K562 (cell line): ENCODE measurements at regions not wholly inside any gene's neighbourhood (a gene's known extent, or its start where the extent isn't known, plus 50 kb on each side); places are given as distances from the start of the nearest gene placed in this dataset.

Source experiments
- ATAC-seq: fragments of 200-7000 bp; cut with Tn5 transposase; 3 replicates; pipeline ENCODE4 v1.9.1; 2020; ENCODE audit warnings: moderate library complexity
- BruUV-seq: library from RNA; stranded (reverse); fragments of 400-500 nt; replicated peaks from 2 replicates; lab custom pipeline; 2021; lab: Mats Ljungman, UMichigan
- CTCF ChIA-PET: fragments of 300-600 bp; formaldehyde crosslinking; extraction: SDS; loops from one replicate; lab custom pipeline; 2021; ENCODE audit warnings: low intra/inter-chr PET ratio; lab: Yijun Ruan, JAX
- POLR2A ChIA-PET: fragments of 300-600, 350-650 bp; sonication (Branson Sonifier 250); formaldehyde crosslinking; extraction: SDS; loops from one replicate; lab custom pipeline; 2021; ENCODE audit warnings: antibody characterized with exemption, inconsistent platforms; lab: Yijun Ruan, JAX
- DNase-seq, 4 experiments: peaks; one replicate each; pipeline versions ENCODE4 v3.0.0 to v3.0.0-alpha.2; 2011 to 2018; ENCODE audit warnings: low spot score in 3 of 4, mixed read lengths in 3 of 4; ENCODE audit errors: extremely low read depth in 1 of 4
- FAIRE-seq: peaks from 2 replicates; lab custom pipeline; 2011; peaks lifted over from hg19 to GRCh38; lab: Jason Lieb, UNC
- H2AFZ ChIP-seq: 2 replicates; pipeline ENCODE4 v1.6.0; 2011; ENCODE audit warnings: low read depth, low read length, control low read depth, inconsistent platforms
- H3K27ac ChIP-seq: fragments of 200-600 bp; 3 replicates; pipeline ENCODE4 v1.8.0; 2011; ENCODE audit warnings: low read depth, mild to moderate bottlenecking, control low read depth, inconsistent platforms, low read length, moderate library complexity, mixed read lengths; ENCODE audit errors: extremely low read depth
- H3K27me3 ChIP-seq, 2 experiments: fragments of 300-600 bp in 1 of 2; 2 replicates in 1 of 2; 3 replicates in 1 of 2; pipeline versions ENCODE4 v1.6.0 to v1.8.0; 2011; ENCODE audit warnings: inconsistent platforms in 2 of 2, low read length in 2 of 2, mild to moderate bottlenecking in 1 of 2, mixed read lengths in 1 of 2, moderate library complexity in 1 of 2; ENCODE audit not compliant: control insufficient read depth in 2 of 2, insufficient read depth in 2 of 2
- H3K36me3 ChIP-seq: fragments of 300-600 bp; 3 replicates; pipeline ENCODE4 v1.8.0; 2011; ENCODE audit warnings: mild to moderate bottlenecking, low read length, inconsistent platforms; ENCODE audit not compliant: control insufficient read depth, insufficient read depth
- H3K4me1 ChIP-seq, 2 experiments: fragments of 200-600 bp in 1 of 2; replicated peaks in 1 of 2; 2 replicates in 1 of 2; 3 replicates in 1 of 2; pipeline versions ENCODE4 v1.5.1 to v1.8.0; 2011; ENCODE audit warnings: inconsistent platforms in 2 of 2, low read length in 2 of 2, mild to moderate bottlenecking in 1 of 2, mixed read lengths in 1 of 2, moderate library complexity in 1 of 2; ENCODE audit not compliant: control insufficient read depth in 2 of 2, insufficient read depth in 2 of 2
- H3K4me2 ChIP-seq: 2 replicates; pipeline ENCODE4 v1.6.1; 2011; ENCODE audit warnings: low read length, control low read depth, inconsistent platforms, mixed read lengths; ENCODE audit not compliant: insufficient read depth
- H3K4me3 ChIP-seq: fragments of 200-600 bp; sonication (generic), shearing (Covaris generic); 2 replicates; pipeline ENCODE4 v1.5.1; 2016; ENCODE audit warnings: control low read depth, inconsistent platforms
- H3K79me2 ChIP-seq: fragments of 200-600 bp; 3 replicates; pipeline ENCODE4 v1.8.0; 2011; ENCODE audit warnings: low read length, inconsistent platforms; ENCODE audit not compliant: control insufficient read depth, insufficient read depth
- H3K9ac ChIP-seq, 2 experiments: 2 replicates each; pipeline versions ENCODE4 v1.6.0 to v1.6.1; 2011; ENCODE audit warnings: low read depth in 2 of 2, low read length in 2 of 2, control low read depth in 1 of 2, inconsistent platforms in 1 of 2, mild to moderate bottlenecking in 1 of 2, mixed read lengths in 1 of 2; ENCODE audit not compliant: insufficient read depth in 1 of 2
- H3K9me1 ChIP-seq: one replicate; pipeline ENCODE4 v1.6.0; 2011; ENCODE audit warnings: inconsistent platforms, mild to moderate bottlenecking, low read length, moderate library complexity; ENCODE audit not compliant: control insufficient read depth, insufficient read depth
- H3K9me3 ChIP-seq: replicated peaks from 2 replicates; pipeline ENCODE4 v1.5.1; 2011; ENCODE audit warnings: low read depth, low read length, inconsistent platforms; ENCODE audit not compliant: control insufficient read depth, insufficient read depth
- H4K20me1 ChIP-seq: replicated peaks from 2 replicates; pipeline ENCODE4 v1.6.1; 2011; ENCODE audit warnings: low read length, inconsistent platforms, mixed read lengths; ENCODE audit not compliant: control insufficient read depth, insufficient read depth
- RERE ChIP-seq: sonication (generic); formaldehyde crosslinking; IDR thresholded peaks from 2 replicates; pipeline ENCODE4 v1.8.0; 2023; ENCODE audit warnings: missing genetic modification reagents, mild to moderate bottlenecking, borderline replicate concordance
- ZNF780A ChIP-seq: fragments of 250-450 bp; sonication (Bioruptor Pico); IDR thresholded peaks from 2 replicates; pipeline ENCODE4 v1.5.0; 2021; ENCODE audit warnings: mild to moderate bottlenecking
- WGBS: fragments of 100-300 bp; shearing (Covaris generic); methylation state at CpG from one replicate; pipeline ENCODE4 v1.1.6; 2016; ENCODE audit warnings: low coverage, mixed read lengths; ENCODE audit not compliant: insufficient coverage; ENCODE audit errors: missing lambda C conversion rate; 5-methylcytosine and 5-hydroxymethylcytosine counted together
- in situ Hi-C: fragments of 300-500 bp; cut with MboI; formaldehyde crosslinking; loops from 4 replicates; pipeline ENCODE4 v1.15.0; 2018; ENCODE audit warnings: inconsistent platforms, mixed read lengths
- intact Hi-C: fragments of 100-400 bp; cut with micrococcal nuclease; formaldehyde crosslinking; loops from 2 replicates; pipeline ENCODE4 v1.14.2; 2022

DNA sequence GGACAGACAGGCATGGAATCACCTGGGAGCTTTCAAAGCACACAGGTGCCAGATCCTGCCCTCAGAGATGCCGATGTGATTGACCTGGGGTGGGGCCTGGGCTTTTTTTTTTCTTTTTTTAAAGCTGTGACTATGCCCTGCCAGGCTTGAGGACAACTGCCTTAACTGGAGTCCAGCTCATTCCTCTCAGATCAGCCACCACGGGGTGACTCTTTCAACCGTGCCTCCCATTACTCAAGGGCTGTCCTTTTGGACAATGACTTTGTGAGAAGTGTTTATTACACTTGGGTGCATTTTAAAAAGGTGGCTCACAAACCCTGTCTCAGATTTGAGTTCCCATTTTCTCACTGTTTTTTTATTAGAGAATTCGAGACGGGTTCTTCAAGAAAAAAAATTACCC lies 57.1 kb upstream of the RALY start:
- DNase-seq, result no peak
- H3K9me3 ChIP-seq, result no peaks in the 10 kb centered on the region
- H3K4me2 ChIP-seq, result no peak overlapping the region
- H3K9ac ChIP-seq, result no peak overlapping the region; a peak in 1 of 4 replicates
- ChIA-PET POLR2A (interaction anchor here (0.9 to 1.1 kb wide), 2 partner anchors 9 to 23 kb away, joined by 3 to 6 read pairs; no protein-coding TSS in a partner anchor), CTCF (no interaction called here)
- H3K27me3 ChIP-seq, result peaks cover 8 to 21% of the 10 kb centered on the region in 2 experiments; a peak in 4 of 5 replicates
- in situ Hi-C loops (loop anchor here (5.0 kb wide), 1 partner anchor 191 kb away; no protein-coding TSS in a partner anchor), intact Hi-C loops (no loop called here)
- H3K4me1 ChIP-seq, result no peaks in the 10 kb centered on the region; a peak in 2 of 5 replicates
- 2% methylated on average over 5 of the region's 5 CpGs for WGBS
- no peak for TF ChIP-seq ZNF780A
- no peak for TF ChIP-seq RERE (CRISPR knock-in tag)
- no peaks in the 10 kb centered on the region for H4K20me1 ChIP-seq
- no peak overlapping the region for H3K27ac ChIP-seq
- H3K4me3 ChIP-seq, result no peak overlapping the region
- H2AFZ ChIP-seq, result no peak overlapping the region
- no peaks in the 10 kb centered on the region for H3K79me2 ChIP-seq
- H3K36me3 ChIP-seq, result no peaks in the 10 kb centered on the region
- no peaks in the 10 kb centered on the region for H3K9me1 ChIP-seq
- no TSS peak for BruUV-seq
- no peak for ATAC-seq
- no peak for FAIRE-seq
